T-cell (primary cell): ENCODE measurements at regions not wholly inside any gene's neighbourhood (a gene's known extent, or its start where the extent isn't known, plus 50 kb on each side); places are given as distances from the start of the nearest gene placed in this dataset.

Source experiments
- ATAC-seq, 4 experiments: fragments of 200-7000 bp in 3 of 4; fragments of 150-1000 bp in 1 of 4; cut with Tn5 transposase; replicated peaks in 1 of 4; 1 replicate in 3 of 4; 2 replicates in 1 of 4; pipeline ENCODE4 v1.10.0; 2021; ENCODE audit warnings: moderate library complexity in 3 of 4, mild to moderate bottlenecking in 2 of 4, moderate number of reproducible peaks in 1 of 4
- CTCF ChIA-PET, 2 donors: fragments of 300-600 bp; sonication (Branson Sonifier 250); formaldehyde crosslinking; loops; one replicate each; lab custom pipeline; 2022; ENCODE audit warnings: antibody characterized with exemption in 2 of 2; lab: Charles Lee
- POLR2A ChIA-PET, 2 donors: fragments of 300-600 bp; sonication (Branson Sonifier 250); formaldehyde crosslinking; loops; one replicate each; lab custom pipeline; 2022; ENCODE audit warnings: antibody characterized with exemption in 2 of 2; lab: Charles Lee
- DNase-seq, 35 experiments: peaks; one replicate each; pipeline versions ENCODE4 v3.0.0 to v3.0.0-alpha.2; 2013 to 2023
- H3K27ac ChIP-seq: one replicate; pipeline ENCODE4 v1.5.1; 2013; ENCODE audit warnings: low read length
- H3K27me3 ChIP-seq, 2 experiments: replicated peaks in 1 of 2; 1 replicate in 1 of 2; 2 replicates in 1 of 2; pipeline versions ENCODE4 v1.6.1 to v1.7.0; 2013; ENCODE audit warnings: low read length in 1 of 2, mixed read lengths in 1 of 2; ENCODE audit not compliant: control insufficient read depth in 2 of 2, insufficient read depth in 2 of 2; ENCODE audit errors: extremely low read depth in 1 of 2
- H3K36me3 ChIP-seq, 2 donors: 1 replicate in 1 of 2; 2 replicates in 1 of 2; pipeline versions ENCODE4 v1.6.1 to v1.7.0; 2013; ENCODE audit warnings: low read length in 1 of 2; ENCODE audit not compliant: control insufficient read depth in 2 of 2, insufficient read depth in 1 of 2; ENCODE audit errors: extremely low read depth in 1 of 2
- H3K4me1 ChIP-seq, 2 experiments: 1 replicate in 1 of 2; 2 replicates in 1 of 2; pipeline versions ENCODE4 v1.6.1 to v1.7.0; 2013; ENCODE audit warnings: low read length in 2 of 2, mixed read lengths in 1 of 2; ENCODE audit not compliant: insufficient read depth in 2 of 2, control insufficient read depth in 1 of 2; ENCODE audit errors: extremely low read depth in 1 of 2
- H3K4me3 ChIP-seq, 2 donors: 1 replicate in 1 of 2; 2 replicates in 1 of 2; pipeline versions ENCODE4 v1.5.1 to v1.7.0; 2013; ENCODE audit warnings: mild to moderate bottlenecking in 2 of 2, low read length in 1 of 2, moderate library complexity in 1 of 2; ENCODE audit not compliant: control insufficient read depth in 1 of 2; ENCODE audit errors: extremely low read depth in 1 of 2
- H3K9me3 ChIP-seq: 2 replicates; pipeline ENCODE4 v1.7.0; 2013
- H3K27ac Mint-ChIP-seq, 2 donors: one replicate each; pipeline ENCODE4 v1.8.0; 2020 to 2021; ENCODE audit warnings: mild to moderate bottlenecking in 2 of 2, mixed read lengths in 2 of 2
- H3K27me3 Mint-ChIP-seq, 2 donors: one replicate each; pipeline ENCODE4 v1.8.0; 2021 to 2022; ENCODE audit warnings: mixed read lengths in 2 of 2
- H3K36me3 Mint-ChIP-seq: one replicate; pipeline ENCODE4 v1.8.0; 2021; ENCODE audit warnings: mixed read lengths
- H3K4me1 Mint-ChIP-seq, 3 donors: one replicate each; pipeline ENCODE4 v1.8.0; 2020 to 2022; ENCODE audit warnings: mixed read lengths in 3 of 3, mild to moderate bottlenecking in 1 of 3
- H3K4me3 Mint-ChIP-seq, 3 donors: one replicate each; pipeline ENCODE4 v1.8.0; 2020 to 2022; ENCODE audit warnings: mild to moderate bottlenecking in 3 of 3, mixed read lengths in 3 of 3, moderate library complexity in 3 of 3
- H3K9me3 Mint-ChIP-seq, 3 donors: one replicate each; pipeline ENCODE4 v1.8.0; 2020 to 2022; ENCODE audit warnings: mixed read lengths in 3 of 3
- WGBS: methylation state at CpG from one replicate; pipeline ENCODE4 v1.1.5; 2013; ENCODE audit warnings: missing lambda C conversion rate; ENCODE audit not compliant: insufficient coverage; 5-methylcytosine and 5-hydroxymethylcytosine counted together

DNA sequence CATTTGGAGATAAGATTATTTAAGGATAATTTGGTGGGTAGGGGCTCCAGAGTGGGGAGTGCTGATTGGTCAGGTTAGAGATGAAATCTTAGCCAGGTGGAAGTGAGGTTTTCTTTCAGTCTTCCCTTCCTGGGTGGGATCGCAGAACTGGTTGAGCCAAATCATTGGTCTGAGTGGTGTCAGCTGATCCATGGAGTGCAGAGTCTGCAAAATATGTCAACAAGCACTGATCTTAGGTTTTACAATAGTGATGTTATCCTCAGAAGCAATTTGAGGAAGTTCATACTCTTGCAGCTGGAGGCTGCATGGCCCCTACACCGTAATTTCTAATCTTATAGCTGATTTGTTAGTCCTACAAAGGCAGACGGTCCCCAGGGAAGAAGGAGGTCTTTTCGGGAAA is 1483.4 kb upstream of the ZEB2 start:
- WGBS, result 100% methylated on average over 1 of the region's 4 CpGs
- Histone ChIP-seq H3K27me3 (no peaks in the 10 kb centered on the region), H3K4me3 (no peak overlapping the region), H3K36me3 (no peaks in the 10 kb centered on the region), H3K4me1 (no peaks in the 10 kb centered on the region), H3K27ac (no peak overlapping the region), H3K9me3 (no peaks in the 10 kb centered on the region)
- H3K9me3 Mint-ChIP-seq, result peaks cover 3 to 7% (median 7%) of the 10 kb centered on the region in 3 donors
- no peaks in the 10 kb centered on the region for H3K36me3 Mint-ChIP-seq
- no peaks in the 10 kb centered on the region for H3K4me1 Mint-ChIP-seq
- DNase-seq (no peak), ATAC-seq (no peak)
- CTCF ChIA-PET, result no interaction called here
- no peak overlapping the region for H3K4me3 Mint-ChIP-seq
- H3K27me3 Mint-ChIP-seq, result no peaks in the 10 kb centered on the region
- POLR2A ChIA-PET, result no interaction called here
- H3K27ac Mint-ChIP-seq, result no peak overlapping the region

DNA sequence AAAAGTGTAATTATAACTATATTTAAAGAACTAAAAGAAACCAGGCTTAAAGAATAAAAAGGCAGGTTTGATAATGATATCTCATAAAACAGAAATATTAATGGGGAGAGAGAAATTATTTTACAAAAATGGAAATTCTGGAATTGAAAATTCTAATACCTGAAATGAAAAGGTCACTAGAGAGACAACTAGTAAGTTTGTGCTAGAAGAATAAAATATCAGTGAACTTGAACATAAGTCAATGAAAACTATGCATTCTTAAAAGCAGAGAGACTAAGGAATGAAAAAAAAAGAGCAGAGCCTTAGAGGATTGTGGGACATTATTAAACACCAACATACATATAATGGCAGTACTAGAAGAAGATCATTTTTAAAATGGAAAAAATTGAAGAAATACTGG is 1475.0 kb upstream of the ZEB2 start:
- Mint-ChIP-seq H3K36me3 (no peaks in the 10 kb centered on the region), H3K27ac (no peak overlapping the region), H3K4me3 (no peak overlapping the region), H3K9me3 (peaks cover 5 to 30% (median 19%) of the 10 kb centered on the region in 3 donors), H3K27me3 (no peaks in the 10 kb centered on the region), H3K4me1 (no peaks in the 10 kb centered on the region)
- POLR2A ChIA-PET, result no interaction called here
- ATAC-seq, result no peak
- Histone ChIP-seq H3K4me3 (no peak overlapping the region), H3K4me1 (no peaks in the 10 kb centered on the region), H3K27me3 (no peaks in the 10 kb centered on the region), H3K9me3 (no peaks in the 10 kb centered on the region), H3K27ac (no peak overlapping the region), H3K36me3 (no peaks in the 10 kb centered on the region)
- no peak for DNase-seq
- CTCF ChIA-PET, result no interaction called here

DNA sequence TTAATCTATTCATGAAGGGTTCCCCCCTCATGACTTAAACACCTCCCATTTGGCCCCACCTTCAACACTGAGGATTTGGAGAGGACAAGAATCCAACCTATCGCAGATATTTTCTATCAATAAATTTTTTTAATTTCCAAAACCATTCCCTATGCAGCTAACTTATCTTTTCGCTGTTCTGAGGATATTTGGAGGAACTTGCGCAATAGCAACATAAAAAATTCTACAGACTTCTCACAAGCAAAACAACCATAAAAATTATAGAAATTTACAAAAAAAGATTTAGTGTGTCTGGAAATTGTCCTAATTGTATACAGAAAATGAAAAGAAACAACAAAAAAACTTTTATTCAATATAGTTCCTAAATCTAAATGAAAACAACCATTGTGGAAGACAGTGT is 1472.7 kb upstream of the ZEB2 start:
- CTCF ChIA-PET, result no interaction called here
- POLR2A ChIA-PET, result no interaction called here

DNA sequence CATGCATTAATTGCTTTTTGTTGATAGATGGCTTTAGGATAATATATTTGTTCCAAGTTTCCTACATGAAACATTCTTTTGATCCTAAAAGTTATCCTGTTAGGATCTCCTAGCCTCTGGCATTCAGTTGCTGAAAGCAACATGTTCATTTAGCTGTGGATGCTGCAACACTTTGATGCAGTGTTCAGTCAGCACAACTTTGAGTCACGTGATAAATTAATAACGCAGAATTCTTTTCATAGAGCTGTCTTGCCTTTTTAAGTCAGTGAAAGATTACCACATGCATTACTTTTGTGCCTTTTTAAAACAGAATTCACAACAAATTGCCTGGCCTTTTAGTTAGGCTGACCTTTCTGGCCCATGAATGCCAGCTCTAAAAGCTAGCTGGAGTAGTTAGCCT is 1467.9 kb upstream of the ZEB2 start:
- no peaks in the 10 kb centered on the region for H3K27me3 Mint-ChIP-seq
- ChIA-PET POLR2A (no interaction called here), CTCF (interaction anchor here in 1 of 2 donors (0.6 kb wide), 1 partner anchor 973 kb away, joined by 3 read pairs; no protein-coding TSS in a partner anchor)
- H3K36me3 Mint-ChIP-seq, result no peaks in the 10 kb centered on the region
- DNase-seq (no peak), ATAC-seq (no peak)
- H3K9me3 ChIP-seq, result no peaks in the 10 kb centered on the region
- no peaks in the 10 kb centered on the region for H3K4me1 Mint-ChIP-seq
- peaks cover 3 to 10% (median 5%) of the 10 kb centered on the region in 3 donors for H3K9me3 Mint-ChIP-seq
- H3K27ac ChIP-seq, result no peak overlapping the region
- no peaks in the 10 kb centered on the region for H3K4me1 ChIP-seq
- H3K4me3 Mint-ChIP-seq, result no peak overlapping the region
- no peak overlapping the region for H3K27ac Mint-ChIP-seq
- H3K36me3 ChIP-seq, result no peaks in the 10 kb centered on the region
- no peak overlapping the region for H3K4me3 ChIP-seq
- H3K27me3 ChIP-seq, result no peaks in the 10 kb centered on the region
- WGBS, result no CpG with 5 or more reads among the region's 2 CpGs

More for the DNA sequence above, 1472.7 kb upstream of the ZEB2 start:
- peaks cover 3 to 23% (median 19%) of the 10 kb centered on the region in 3 donors for H3K9me3 Mint-ChIP-seq
- H3K27ac Mint-ChIP-seq, result no peak overlapping the region
- Histone ChIP-seq H3K4me3 (no peak overlapping the region), H3K27me3 (no peaks in the 10 kb centered on the region), H3K4me1 (no peaks in the 10 kb centered on the region), H3K9me3 (no peaks in the 10 kb centered on the region), H3K36me3 (no peaks in the 10 kb centered on the region), H3K27ac (no peak overlapping the region)
- ATAC-seq, result no peak
- H3K4me1 Mint-ChIP-seq, result no peaks in the 10 kb centered on the region
- no peak for DNase-seq
- 100% methylated on average over 1 of the region's 3 CpGs for WGBS
- no peak overlapping the region for H3K4me3 Mint-ChIP-seq
- H3K27me3 Mint-ChIP-seq, result no peaks in the 10 kb centered on the region
- H3K36me3 Mint-ChIP-seq, result no peaks in the 10 kb centered on the region

DNA sequence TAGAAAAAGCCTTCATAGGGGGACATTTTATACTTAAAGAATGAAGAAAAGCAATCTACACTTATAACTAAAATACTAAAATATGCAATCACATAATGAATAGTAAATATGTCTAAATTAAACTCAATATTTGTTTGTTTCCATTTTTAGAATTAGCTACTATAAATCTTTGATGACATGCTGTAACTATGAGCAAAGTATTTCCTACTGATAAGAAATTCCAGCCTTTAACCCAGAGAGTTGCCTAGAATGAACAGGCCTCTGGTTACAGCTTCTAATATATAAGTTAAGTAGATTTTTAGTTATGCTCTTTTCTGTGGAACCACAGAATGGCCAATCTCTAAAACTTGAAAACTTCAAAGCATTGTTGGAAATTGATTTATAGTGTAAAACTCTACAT is 1465.6 kb upstream of the ZEB2 start:
- no peak for DNase-seq
- Mint-ChIP-seq H3K4me3 (no peak overlapping the region), H3K9me3 (peaks cover 0 to 5% (median 0%) of the 10 kb centered on the region in 3 donors), H3K27ac (no peak overlapping the region), H3K4me1 (no peaks in the 10 kb centered on the region), H3K36me3 (no peaks in the 10 kb centered on the region), H3K27me3 (no peaks in the 10 kb centered on the region)
- no peaks in the 10 kb centered on the region for H3K9me3 ChIP-seq
- no peak overlapping the region for H3K27ac ChIP-seq
- no peak for ATAC-seq
- H3K4me3 ChIP-seq, result no peak overlapping the region
- ChIA-PET POLR2A (no interaction called here), CTCF (no interaction called here)
- H3K4me1 ChIP-seq, result no peaks in the 10 kb centered on the region
- H3K27me3 ChIP-seq, result no peaks in the 10 kb centered on the region
- H3K36me3 ChIP-seq, result no peaks in the 10 kb centered on the region

DNA sequence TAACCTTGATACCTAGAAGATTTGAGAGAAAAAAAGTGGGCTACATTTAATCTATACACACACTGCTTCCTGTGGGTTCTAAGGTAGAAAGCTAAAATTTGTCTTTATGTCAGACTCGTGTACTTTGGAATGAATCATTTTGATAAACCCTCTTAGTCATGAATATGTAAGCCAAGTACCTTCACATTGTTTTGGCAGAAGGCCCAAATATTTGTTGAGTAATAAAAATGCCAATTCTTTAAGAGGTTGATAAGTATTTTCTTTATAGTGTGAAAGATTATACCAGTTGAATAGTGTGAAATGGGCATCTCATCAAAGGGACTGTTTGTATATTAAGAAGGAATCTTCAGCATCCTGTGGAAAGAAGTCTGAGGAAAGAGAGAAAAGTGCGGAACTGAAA is 1464.7 kb upstream of the ZEB2 start:
- Histone ChIP-seq H3K27ac (no peak overlapping the region), H3K4me1 (no peaks in the 10 kb centered on the region), H3K36me3 (no peaks in the 10 kb centered on the region), H3K27me3 (no peaks in the 10 kb centered on the region), H3K4me3 (no peak overlapping the region), H3K9me3 (no peaks in the 10 kb centered on the region)
- H3K4me3 Mint-ChIP-seq, result no peak overlapping the region
- H3K27me3 Mint-ChIP-seq, result no peaks in the 10 kb centered on the region
- CTCF ChIA-PET, result no interaction called here
- WGBS, result 67% methylated on average over 1 of the region's 2 CpGs
- peaks cover 0 to 9% (median 0%) of the 10 kb centered on the region in 3 donors for H3K9me3 Mint-ChIP-seq
- ATAC-seq (no peak), DNase-seq (no peak)
- no peak overlapping the region for H3K27ac Mint-ChIP-seq
- no peaks in the 10 kb centered on the region for H3K4me1 Mint-ChIP-seq
- POLR2A ChIA-PET, result no interaction called here
- no peaks in the 10 kb centered on the region for H3K36me3 Mint-ChIP-seq

DNA sequence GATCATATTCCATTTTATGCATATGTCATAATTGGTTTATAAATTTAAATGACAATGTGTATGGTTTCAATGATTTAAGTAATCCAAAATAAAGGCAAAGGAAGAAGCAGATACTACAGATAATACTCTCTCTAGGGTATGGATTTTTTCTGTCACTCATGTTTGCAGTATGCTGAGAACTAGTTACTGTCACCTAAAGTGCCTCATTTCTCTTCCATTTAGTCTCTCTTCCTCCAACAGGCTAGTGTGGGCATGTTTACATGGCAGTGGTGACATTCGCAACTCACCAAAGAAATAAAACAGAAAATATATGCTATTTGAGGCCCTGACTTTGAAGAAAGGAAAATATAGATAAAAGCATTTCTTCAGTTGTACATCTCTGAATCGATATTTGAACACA is 1460.4 kb upstream of the ZEB2 start:
- H3K27me3 ChIP-seq, result no peaks in the 10 kb centered on the region
- no peak overlapping the region for H3K4me3 ChIP-seq
- ChIA-PET POLR2A (no interaction called here), CTCF (no interaction called here)
- Mint-ChIP-seq H3K4me1 (no peaks in the 10 kb centered on the region), H3K27me3 (no peaks in the 10 kb centered on the region), H3K27ac (no peak overlapping the region), H3K9me3 (peaks cover 0 to 4% (median 0%) of the 10 kb centered on the region in 3 donors), H3K36me3 (no peaks in the 10 kb centered on the region), H3K4me3 (no peak overlapping the region)
- DNase-seq (no peak), ATAC-seq (no peak)
- H3K4me1 ChIP-seq, result no peaks in the 10 kb centered on the region
- no peak overlapping the region for H3K27ac ChIP-seq
- WGBS, result no CpG with 5 or more reads among the region's 2 CpGs
- no peaks in the 10 kb centered on the region for H3K9me3 ChIP-seq
- H3K36me3 ChIP-seq, result no peaks in the 10 kb centered on the region
